ENCODE measurements at regions not wholly inside any gene's neighbourhood (a gene's known extent, or its start where the extent isn't known, plus 50 kb on each side); places are given as distances from the start of the nearest gene placed in this dataset.

DNA sequence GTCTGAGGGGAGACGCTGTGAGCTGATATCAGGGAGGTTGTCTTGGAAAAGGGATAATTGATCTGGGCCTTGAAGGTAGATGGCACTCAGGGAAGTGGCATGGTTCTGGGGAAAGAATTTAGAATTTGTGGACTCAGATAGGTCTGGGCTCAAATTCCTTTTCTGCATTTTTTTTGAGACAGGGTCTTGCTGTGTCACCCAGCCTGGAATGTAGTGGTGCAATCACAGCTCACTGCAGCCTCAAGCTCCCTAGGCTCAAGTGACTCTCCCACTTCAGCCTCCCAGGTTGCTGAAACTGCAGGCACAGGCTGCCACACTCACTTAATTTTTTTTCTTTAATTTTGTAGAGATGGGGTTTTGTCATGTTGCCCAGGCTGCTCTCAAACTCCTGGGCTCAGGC is 98.1 kb upstream of the NCOR2 start:
- peaks cover 5 to 7% of the 10 kb centered on the region in 2 donors for H3K27me3 Mint-ChIP-seq (ENCODE audit: low read depth in 2 of 2)
- Histone ChIP-seq H3K4me3 (ENCODE audit: low read length) (no peak overlapping the region), H3K4me1 (ENCODE audit: control insufficient read depth, insufficient read depth, low read length) (no peaks in the 10 kb centered on the region), H3K27ac (ENCODE audit: low read length) (no peak overlapping the region), H3K36me3 (ENCODE audit: control insufficient read depth, insufficient read depth, low read length) (no peaks in the 10 kb centered on the region), H3K9me3 (ENCODE audit: control insufficient read depth, insufficient read depth, low read length) (peaks cover 8% of the 10 kb centered on the region), H3K27me3 (ENCODE audit: control insufficient read depth, insufficient read depth, low read length) (no peaks in the 10 kb centered on the region)
- DNase-seq (no peak), ATAC-seq (no peak)
- H3K9me3 Mint-ChIP-seq: peaks cover 0 to 3% of the 10 kb centered on the region in 2 donors
- intact Hi-C loops (cut with micrococcal nuclease): no loop called here
- H3K27ac Mint-ChIP-seq: no peak overlapping the region
- TF ChIP-seq, protein P1, sequence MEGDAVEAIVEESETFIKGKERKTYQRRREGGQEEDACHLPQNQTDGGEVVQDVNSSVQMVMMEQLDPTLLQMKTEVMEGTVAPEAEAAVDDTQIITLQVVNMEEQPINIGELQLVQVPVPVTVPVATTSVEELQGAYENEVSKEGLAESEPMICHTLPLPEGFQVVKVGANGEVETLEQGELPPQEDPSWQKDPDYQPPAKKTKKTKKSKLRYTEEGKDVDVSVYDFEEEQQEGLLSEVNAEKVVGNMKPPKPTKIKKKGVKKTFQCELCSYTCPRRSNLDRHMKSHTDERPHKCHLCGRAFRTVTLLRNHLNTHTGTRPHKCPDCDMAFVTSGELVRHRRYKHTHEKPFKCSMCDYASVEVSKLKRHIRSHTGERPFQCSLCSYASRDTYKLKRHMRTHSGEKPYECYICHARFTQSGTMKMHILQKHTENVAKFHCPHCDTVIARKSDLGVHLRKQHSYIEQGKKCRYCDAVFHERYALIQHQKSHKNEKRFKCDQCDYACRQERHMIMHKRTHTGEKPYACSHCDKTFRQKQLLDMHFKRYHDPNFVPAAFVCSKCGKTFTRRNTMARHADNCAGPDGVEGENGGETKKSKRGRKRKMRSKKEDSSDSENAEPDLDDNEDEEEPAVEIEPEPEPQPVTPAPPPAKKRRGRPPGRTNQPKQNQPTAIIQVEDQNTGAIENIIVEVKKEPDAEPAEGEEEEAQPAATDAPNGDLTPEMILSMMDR (IDR thresholded peaks at IDR 0.05): no peak
- H3K4me3 Mint-ChIP-seq: no peak overlapping the region
- H3K4me1 Mint-ChIP-seq: no peaks in the 10 kb centered on the region
- no peaks in the 10 kb centered on the region for H3K36me3 Mint-ChIP-seq
- 91% methylated on average over 1 of the region's 1 CpG for WGBS (ENCODE audit: insufficient coverage)

DNA sequence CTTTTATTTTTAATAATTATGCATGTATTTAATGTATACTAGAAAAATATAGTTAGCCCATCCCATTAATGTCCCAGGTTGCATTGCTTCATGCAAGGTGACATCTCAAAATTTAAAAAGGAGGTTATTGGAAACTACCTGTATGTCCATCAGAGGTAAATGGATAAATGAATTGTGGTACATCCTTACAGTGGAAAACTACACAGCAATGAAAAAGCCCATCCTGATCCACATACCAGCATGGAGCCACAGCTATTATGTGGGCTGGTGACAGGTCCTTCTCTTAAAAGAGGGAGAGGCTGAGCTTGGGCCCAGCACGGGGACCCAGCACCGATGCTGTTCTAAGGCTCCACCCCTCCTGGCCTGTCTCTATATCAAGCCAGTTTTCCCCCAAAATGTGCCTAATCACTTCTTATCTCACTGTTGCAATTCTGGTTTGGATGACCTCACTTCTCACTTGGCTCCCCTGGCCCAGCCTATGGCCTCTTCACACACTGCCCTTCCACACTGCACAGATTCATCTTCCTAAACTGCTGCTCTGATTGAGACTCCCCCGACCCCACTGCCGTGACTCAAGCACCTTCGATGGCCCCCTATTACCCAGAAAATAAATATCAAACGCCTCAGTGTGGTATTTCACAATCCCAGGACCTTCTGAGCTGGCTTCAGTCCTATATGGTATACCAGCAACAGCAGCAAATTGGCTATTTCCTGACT is 97.1 kb upstream of the NCOR2 start:
- WGBS (ENCODE audit: insufficient coverage): 89% methylated on average over 6 of the region's 6 CpGs
- DNase-seq: no peak
- peaks cover 0 to 3% of the 10 kb centered on the region in 2 donors for H3K9me3 Mint-ChIP-seq
- H3K36me3 ChIP-seq (ENCODE audit: control insufficient read depth, insufficient read depth, low read length): no peaks in the 10 kb centered on the region
- H3K27ac Mint-ChIP-seq: no peak overlapping the region
- no peaks in the 10 kb centered on the region for H3K36me3 Mint-ChIP-seq
- no peaks in the 10 kb centered on the region for H3K4me1 ChIP-seq (ENCODE audit: control insufficient read depth, insufficient read depth, low read length)
- H3K27ac ChIP-seq (ENCODE audit: low read length): no peak overlapping the region
- H3K27me3 ChIP-seq (ENCODE audit: control insufficient read depth, insufficient read depth, low read length): no peaks in the 10 kb centered on the region
- TF ChIP-seq, protein P1 (IDR thresholded peaks at IDR 0.05): no peak
- H3K27me3 Mint-ChIP-seq (ENCODE audit: low read depth in 2 of 2): peaks cover 5 to 7% of the 10 kb centered on the region in 2 donors
- no peaks in the 10 kb centered on the region for H3K4me1 Mint-ChIP-seq
- intact Hi-C loops (cut with micrococcal nuclease): no loop called here
- no peak overlapping the region for H3K4me3 ChIP-seq (ENCODE audit: low read length)
- peaks cover 8% of the 10 kb centered on the region for H3K9me3 ChIP-seq (ENCODE audit: control insufficient read depth, insufficient read depth, low read length)
- ATAC-seq: no peak
- H3K4me3 Mint-ChIP-seq: no peak overlapping the region

DNA sequence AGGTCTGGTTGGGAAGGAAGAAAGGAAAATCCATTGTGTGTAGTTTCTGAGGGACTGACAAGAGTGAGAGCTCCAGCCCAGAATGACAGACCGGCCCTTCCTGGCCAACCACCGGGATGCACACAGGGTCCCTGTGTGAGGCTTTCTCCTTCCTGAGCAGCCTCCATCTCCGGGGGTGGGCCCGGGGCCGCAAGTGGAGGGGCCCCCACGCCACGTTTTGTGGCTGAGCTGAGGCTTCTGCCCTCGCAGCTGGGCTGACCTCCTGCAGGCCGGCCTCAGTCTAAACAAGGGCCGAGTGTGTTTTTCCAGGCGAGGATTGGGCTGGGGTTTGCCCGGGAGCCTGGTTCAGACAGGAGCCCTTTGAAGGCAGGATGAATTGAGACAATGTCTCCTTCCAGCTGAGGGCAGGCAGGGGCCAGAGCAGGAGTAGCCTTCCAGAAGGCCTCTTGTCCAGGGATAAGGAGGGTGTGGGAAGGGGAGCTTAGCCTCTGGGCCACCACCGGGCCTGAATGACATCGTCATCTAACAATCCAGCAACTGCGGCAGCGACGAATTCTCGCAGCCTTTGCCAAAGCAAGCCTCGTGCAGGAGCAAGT is 96.5 kb upstream of the NCOR2 start:
- Mint-ChIP-seq H3K36me3 (no peaks in the 10 kb centered on the region), H3K4me3 (no peak overlapping the region), H3K27ac (no peak overlapping the region), H3K9me3 (peaks cover 0 to 3% of the 10 kb centered on the region in 2 donors), H3K4me1 (no peaks in the 10 kb centered on the region), H3K27me3 (ENCODE audit: low read depth in 2 of 2) (peaks cover 5 to 7% of the 10 kb centered on the region in 2 donors)
- H3K9me3 ChIP-seq (ENCODE audit: control insufficient read depth, insufficient read depth, low read length): peaks cover 8% of the 10 kb centered on the region
- ATAC-seq (no peak), DNase-seq (no peak)
- no peaks in the 10 kb centered on the region for H3K4me1 ChIP-seq (ENCODE audit: control insufficient read depth, insufficient read depth, low read length)
- no peaks in the 10 kb centered on the region for H3K36me3 ChIP-seq (ENCODE audit: control insufficient read depth, insufficient read depth, low read length)
- no peaks in the 10 kb centered on the region for H3K27me3 ChIP-seq (ENCODE audit: control insufficient read depth, insufficient read depth, low read length)
- H3K4me3 ChIP-seq (ENCODE audit: low read length): no peak overlapping the region
- no peak overlapping the region for H3K27ac ChIP-seq (ENCODE audit: low read length)
- WGBS (ENCODE audit: insufficient coverage): 93% methylated on average over 18 of the region's 19 CpGs
- TF ChIP-seq, protein P1 (IDR thresholded peaks at IDR 0.05): no peak
- intact Hi-C loops (cut with micrococcal nuclease): no loop called here
